Endothelial cell of umbilical vein (primary cell): ENCODE measurements at regions not wholly inside any gene's neighbourhood (a gene's known extent, or its start where the extent isn't known, plus 50 kb on each side); places are given as distances from the start of the nearest gene placed in this dataset.

Experiments
- EZH2 ChIP-seq: IDR thresholded peaks from 2 replicates; pipeline ENCODE4 v1.6.1; 2012; ENCODE audit warnings: borderline replicate concordance, low read depth, mild to moderate bottlenecking, moderate library complexity, low read length, inconsistent platforms; ENCODE audit not compliant: severe bottlenecking
- FOS ChIP-seq: IDR thresholded peaks from 2 replicates; pipeline ENCODE4 v1.6.1; 2011; ENCODE audit warnings: mild to moderate bottlenecking, low read length, moderate library complexity, borderline replicate concordance; ENCODE audit not compliant: insufficient read depth
- GATA2 ChIP-seq: IDR thresholded peaks from 2 replicates; pipeline ENCODE4 v1.7.0; 2011; ENCODE audit warnings: low read depth, mild to moderate bottlenecking, moderate library complexity, mixed read lengths, low read length; ENCODE audit not compliant: insufficient read length, insufficient read depth
- MYC ChIP-seq: IDR thresholded peaks from one replicate; pipeline ENCODE4 v1.6.1; 2011; ENCODE audit warnings: mild to moderate bottlenecking, low read depth, low read length
- POLR2A ChIP-seq: IDR thresholded peaks from 2 replicates; pipeline ENCODE4 v1.6.1; 2012; ENCODE audit warnings: low read depth, mild to moderate bottlenecking, control low read depth, low read length
- POLR2AphosphoS5 ChIP-seq: IDR thresholded peaks from 2 replicates; pipeline ENCODE4 v1.6.1; 2012; ENCODE audit warnings: low read depth, mild to moderate bottlenecking, control low read depth, low read length, moderate library complexity; ENCODE audit not compliant: insufficient read depth
- TF ChIP-seq, protein P1 (sequence below), 2 donors: IDR thresholded peaks; 1 replicate in 1 of 2; 2 replicates in 1 of 2; pipeline ENCODE4 v1.5.1; 2011; ENCODE audit warnings: low read length in 2 of 2, mild to moderate bottlenecking in 2 of 2, moderate library complexity in 2 of 2, control low read depth in 1 of 2, inconsistent platforms in 1 of 2, low read depth in 1 of 2; ENCODE audit not compliant: insufficient read depth in 1 of 2; ENCODE audit errors: extremely low read depth in 1 of 2
- TF ChIP-seq, protein P2 (sequence below): IDR thresholded peaks from 2 replicates; pipeline ENCODE4 v1.6.1; 2011; ENCODE audit not compliant: insufficient read depth, insufficient read length

DNA sequence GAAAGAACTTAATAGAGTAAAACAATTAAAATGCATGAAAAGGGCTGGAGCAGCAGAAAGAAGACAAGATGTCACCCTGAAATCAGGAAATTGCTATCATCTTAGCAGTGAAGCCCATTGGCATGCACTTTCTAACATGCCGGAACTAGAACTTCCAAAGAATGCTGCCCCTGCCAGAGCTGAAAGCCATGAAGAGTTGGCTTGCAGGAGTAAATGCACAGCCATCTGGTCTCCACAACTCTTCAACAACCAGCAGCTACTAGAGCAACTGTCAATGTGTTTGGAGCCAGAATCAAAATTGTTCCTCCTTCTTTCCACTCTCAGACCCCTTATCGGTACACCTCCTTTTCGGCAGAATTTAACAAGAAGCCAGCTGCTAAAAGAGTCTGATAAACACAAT is 414.1 kb downstream of the KCNH5 start:
- no peak for TF ChIP-seq POLR2A
- TF ChIP-seq EZH2, result no peak
- TF ChIP-seq, protein P1, sequence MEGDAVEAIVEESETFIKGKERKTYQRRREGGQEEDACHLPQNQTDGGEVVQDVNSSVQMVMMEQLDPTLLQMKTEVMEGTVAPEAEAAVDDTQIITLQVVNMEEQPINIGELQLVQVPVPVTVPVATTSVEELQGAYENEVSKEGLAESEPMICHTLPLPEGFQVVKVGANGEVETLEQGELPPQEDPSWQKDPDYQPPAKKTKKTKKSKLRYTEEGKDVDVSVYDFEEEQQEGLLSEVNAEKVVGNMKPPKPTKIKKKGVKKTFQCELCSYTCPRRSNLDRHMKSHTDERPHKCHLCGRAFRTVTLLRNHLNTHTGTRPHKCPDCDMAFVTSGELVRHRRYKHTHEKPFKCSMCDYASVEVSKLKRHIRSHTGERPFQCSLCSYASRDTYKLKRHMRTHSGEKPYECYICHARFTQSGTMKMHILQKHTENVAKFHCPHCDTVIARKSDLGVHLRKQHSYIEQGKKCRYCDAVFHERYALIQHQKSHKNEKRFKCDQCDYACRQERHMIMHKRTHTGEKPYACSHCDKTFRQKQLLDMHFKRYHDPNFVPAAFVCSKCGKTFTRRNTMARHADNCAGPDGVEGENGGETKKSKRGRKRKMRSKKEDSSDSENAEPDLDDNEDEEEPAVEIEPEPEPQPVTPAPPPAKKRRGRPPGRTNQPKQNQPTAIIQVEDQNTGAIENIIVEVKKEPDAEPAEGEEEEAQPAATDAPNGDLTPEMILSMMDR (IDR thresholded peaks at IDR 0.05; ENCODE audit: extremely low read depth in 1 of 2, insufficient read depth in 1 of 2, low read depth in 1 of 2, low read length in 2 of 2), result no peak
- TF ChIP-seq, protein P2, sequence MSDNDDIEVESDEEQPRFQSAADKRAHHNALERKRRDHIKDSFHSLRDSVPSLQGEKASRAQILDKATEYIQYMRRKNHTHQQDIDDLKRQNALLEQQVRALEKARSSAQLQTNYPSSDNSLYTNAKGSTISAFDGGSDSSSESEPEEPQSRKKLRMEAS, result no peak
- TF ChIP-seq POLR2AphosphoS5, result no peak
- TF ChIP-seq MYC, result no peak
- TF ChIP-seq GATA2, result no peak
- TF ChIP-seq FOS, result no peak
